ENCODE measurements at regions not wholly inside any gene's neighbourhood (a gene's known extent, or its start where the extent isn't known, plus 50 kb on each side); places are given as distances from the start of the nearest gene placed in this dataset.

DNA sequence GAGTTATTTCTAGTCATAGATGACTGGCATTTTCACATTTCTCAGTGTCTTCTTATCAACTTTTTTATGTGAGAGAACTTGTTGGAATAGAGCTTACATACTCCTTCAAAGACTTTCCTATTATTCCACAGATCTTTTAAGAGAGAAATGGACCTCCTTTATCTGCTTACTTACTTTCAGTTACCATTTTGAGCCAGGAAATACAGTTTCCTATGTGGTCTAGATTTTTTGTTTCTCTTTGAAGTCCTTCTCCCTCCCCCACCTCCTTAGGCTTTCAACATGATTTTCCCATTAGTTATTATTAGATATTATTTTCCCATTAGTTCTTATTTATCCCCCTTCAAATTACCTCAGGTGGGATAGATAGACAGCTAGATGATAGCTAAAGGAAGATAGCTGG is 289.1 kb upstream of the ITGA1 start:
- TF ChIP-seq, protein P1, sequence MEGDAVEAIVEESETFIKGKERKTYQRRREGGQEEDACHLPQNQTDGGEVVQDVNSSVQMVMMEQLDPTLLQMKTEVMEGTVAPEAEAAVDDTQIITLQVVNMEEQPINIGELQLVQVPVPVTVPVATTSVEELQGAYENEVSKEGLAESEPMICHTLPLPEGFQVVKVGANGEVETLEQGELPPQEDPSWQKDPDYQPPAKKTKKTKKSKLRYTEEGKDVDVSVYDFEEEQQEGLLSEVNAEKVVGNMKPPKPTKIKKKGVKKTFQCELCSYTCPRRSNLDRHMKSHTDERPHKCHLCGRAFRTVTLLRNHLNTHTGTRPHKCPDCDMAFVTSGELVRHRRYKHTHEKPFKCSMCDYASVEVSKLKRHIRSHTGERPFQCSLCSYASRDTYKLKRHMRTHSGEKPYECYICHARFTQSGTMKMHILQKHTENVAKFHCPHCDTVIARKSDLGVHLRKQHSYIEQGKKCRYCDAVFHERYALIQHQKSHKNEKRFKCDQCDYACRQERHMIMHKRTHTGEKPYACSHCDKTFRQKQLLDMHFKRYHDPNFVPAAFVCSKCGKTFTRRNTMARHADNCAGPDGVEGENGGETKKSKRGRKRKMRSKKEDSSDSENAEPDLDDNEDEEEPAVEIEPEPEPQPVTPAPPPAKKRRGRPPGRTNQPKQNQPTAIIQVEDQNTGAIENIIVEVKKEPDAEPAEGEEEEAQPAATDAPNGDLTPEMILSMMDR (conservative IDR thresholded peaks at IDR 0.05): no peak
- no peak for TF ChIP-seq ZFX (IDR thresholded peaks at IDR 0.05)

Data from C4-2B (cell line).